B cell (primary cell): ENCODE measurements at regions not wholly inside any gene's neighbourhood (a gene's known extent, or its start where the extent isn't known, plus 50 kb on each side); places are given as distances from the start of the nearest gene placed in this dataset.

ENCODE experiments used
- ATAC-seq: fragments of 200-7000 bp; cut with Tn5 transposase; one replicate; pipeline ENCODE4 v1.10.0; 2021; ENCODE audit warnings: low read depth, mild to moderate bottlenecking, moderate number of reproducible peaks, moderate library complexity
- CTCF ChIA-PET: fragments of 350-600 bp; sonication (Branson Sonifier 250); formaldehyde crosslinking; loops from one replicate; lab custom pipeline; 2021; ENCODE audit warnings: antibody characterized with exemption, inconsistent platforms; lab: Charles Lee
- POLR2A ChIA-PET: fragments of 350-600 bp; sonication (Branson Sonifier 250); formaldehyde crosslinking; loops from one replicate; lab custom pipeline; 2021; ENCODE audit warnings: antibody characterized with exemption; lab: Charles Lee
- DNase-seq: peaks from one replicate; pipeline ENCODE4 v3.0.0; 2013
- H2AFZ ChIP-seq: 2 replicates; pipeline ENCODE4 v1.6.1; 2012; ENCODE audit warnings: mild to moderate bottlenecking, low read depth, low read length; ENCODE audit not compliant: insufficient read depth, poor library complexity, severe bottlenecking
- H3K27ac ChIP-seq, 2 donors: 1 replicate in 1 of 2; 2 replicates in 1 of 2; pipeline ENCODE4 v1.5.1; 2012 to 2013; ENCODE audit warnings: low read length in 2 of 2, mild to moderate bottlenecking in 2 of 2, moderate library complexity in 1 of 2
- H3K27me3 ChIP-seq, 4 experiments: fragments of 200-600 bp in 1 of 4; sonication (generic) in 1 of 4; replicated peaks in 1 of 4; 1 replicate in 2 of 4; 2 replicates in 2 of 4; pipeline versions ENCODE4 v1.6.1 to v1.7.0; 2013 to 2016; ENCODE audit warnings: low read length in 3 of 4, mild to moderate bottlenecking in 2 of 4, mixed read lengths in 1 of 4, moderate library complexity in 1 of 4; ENCODE audit not compliant: insufficient read depth in 4 of 4, control insufficient read depth in 3 of 4; ENCODE audit errors: control extremely low read depth in 1 of 4
- H3K36me3 ChIP-seq, 2 experiments: replicated peaks in 1 of 2; 1 replicate in 1 of 2; 2 replicates in 1 of 2; pipeline versions ENCODE4 v1.6.1 to v1.7.1; 2013; ENCODE audit warnings: low read length in 1 of 2; ENCODE audit not compliant: insufficient read depth in 2 of 2, control insufficient read depth in 1 of 2; ENCODE audit errors: control extremely low read depth in 1 of 2, extremely low read depth in 1 of 2
- H3K4me1 ChIP-seq, 2 donors: fragments of 200-600 bp in 1 of 2; sonication (generic) in 1 of 2; 1 replicate in 1 of 2; 2 replicates in 1 of 2; pipeline versions ENCODE4 v1.5.1 to v1.6.1; 2013 to 2017; ENCODE audit warnings: low read length in 2 of 2; ENCODE audit not compliant: control insufficient read depth in 2 of 2, insufficient read depth in 2 of 2
- H3K4me2 ChIP-seq: replicated peaks from 2 replicates; pipeline ENCODE3; 2012; ENCODE audit warnings: mild to moderate bottlenecking, low read depth, low read length; ENCODE audit not compliant: poor library complexity, severe bottlenecking
- H3K4me3 ChIP-seq, 5 experiments: fragments of 200-600 bp in 1 of 5; sonication (generic) in 1 of 5; 1 replicate in 3 of 5; 2 replicates in 2 of 5; pipeline versions ENCODE4 v1.5.1 to v1.7.0; 2011 to 2016; ENCODE audit warnings: low read length in 4 of 5, mild to moderate bottlenecking in 4 of 5, low read depth in 2 of 5, control low read depth in 1 of 5, moderate library complexity in 1 of 5; ENCODE audit not compliant: insufficient read depth in 1 of 5; ENCODE audit errors: control extremely low read depth in 1 of 5, extremely low read depth in 1 of 5
- H3K79me2 ChIP-seq: fragments of 200-600 bp; sonication (generic); one replicate; pipeline ENCODE4 v1.6.0; 2016; ENCODE audit warnings: low read length; ENCODE audit not compliant: control insufficient read depth, insufficient read depth
- H3K9ac ChIP-seq: fragments of 200-600 bp; sonication (generic); 2 replicates; pipeline ENCODE4 v1.6.1; 2017; ENCODE audit warnings: mild to moderate bottlenecking, low read length, moderate library complexity
- H3K9me3 ChIP-seq, 3 donors: one replicate each; pipeline versions ENCODE4 v1.6.1 to v1.7.1; 2013; ENCODE audit warnings: low read length in 2 of 3; ENCODE audit not compliant: control insufficient read depth in 2 of 3, insufficient read depth in 1 of 3; ENCODE audit errors: control extremely low read depth in 1 of 3
- H4K20me1 ChIP-seq: 2 replicates; pipeline ENCODE4 v1.6.0; 2012; ENCODE audit warnings: mild to moderate bottlenecking, low read length; ENCODE audit not compliant: insufficient read depth, control insufficient read depth, poor library complexity, severe bottlenecking
- H3K27ac Mint-ChIP-seq: one replicate; pipeline ENCODE4 v1.8.0; 2021; ENCODE audit warnings: mixed read lengths
- H3K27me3 Mint-ChIP-seq: one replicate; pipeline ENCODE4 v1.8.0; 2021; ENCODE audit warnings: mixed read lengths
- H3K4me1 Mint-ChIP-seq: one replicate; pipeline ENCODE4 v1.8.0; 2021; ENCODE audit warnings: mixed read lengths
- H3K4me3 Mint-ChIP-seq: one replicate; pipeline ENCODE4 v1.8.0; 2021; ENCODE audit warnings: mixed read lengths
- H3K9me3 Mint-ChIP-seq: one replicate; pipeline ENCODE4 v1.8.0; 2022; ENCODE audit warnings: mixed read lengths; ENCODE audit not compliant: insufficient read depth
- CTCF ChIP-seq: fragments of 200-600 bp; IDR thresholded peaks from one replicate; pipeline ENCODE4 v1.8.0; 2022; ENCODE audit warnings: antibody characterized with exemption, mild to moderate bottlenecking
- EZH2 ChIP-seq: IDR thresholded peaks from 2 replicates; pipeline ENCODE4 v1.6.1; 2012; ENCODE audit warnings: borderline replicate concordance, low read depth, mild to moderate bottlenecking, moderate library complexity, low read length; ENCODE audit not compliant: insufficient read depth, poor library complexity, severe bottlenecking
- WGBS: methylation state at CpG from one replicate; pipeline ENCODE4 v1.1.5; 2013; ENCODE audit warnings: missing lambda C conversion rate; ENCODE audit not compliant: insufficient coverage; 5-methylcytosine and 5-hydroxymethylcytosine counted together
- intact Hi-C: fragments of 100-400 bp; cut with micrococcal nuclease; formaldehyde crosslinking; loops from one replicate; pipeline ENCODE4 v1.10.0; 2022

DNA sequence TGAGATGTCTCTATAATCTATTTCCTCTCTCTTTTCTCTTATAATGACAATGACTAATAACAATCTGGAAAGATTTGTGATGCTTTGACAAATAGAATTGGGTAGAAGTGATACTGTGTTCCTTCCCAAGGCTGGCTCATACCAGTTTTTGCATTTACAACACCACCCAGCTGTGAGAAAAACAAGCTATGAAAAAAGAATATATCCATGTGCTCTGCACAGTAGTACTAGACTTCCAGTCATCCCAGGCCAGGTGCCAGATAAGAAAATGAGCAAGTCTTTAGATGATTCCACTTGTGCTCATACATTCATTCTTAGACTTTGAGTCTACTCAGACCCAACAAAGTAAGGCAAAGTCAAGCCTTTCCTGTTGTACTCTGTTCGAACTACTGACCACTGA is 350.2 kb upstream of the POU1F1 start:
- WGBS, result no CpG with 5 or more reads among the region's 1 CpG
- Histone ChIP-seq H3K4me1 (no peaks in the 10 kb centered on the region), H3K79me2 (no peaks in the 10 kb centered on the region), H3K4me2 (no peak overlapping the region), H3K36me3 (no peaks in the 10 kb centered on the region), H4K20me1 (no peaks in the 10 kb centered on the region), H3K9ac (no peak overlapping the region), H3K27me3 (no peaks in the 10 kb centered on the region), H3K4me3 (no peak overlapping the region), H3K9me3 (peaks cover 0 to 4% (median 0%) of the 10 kb centered on the region in 3 donors), H2AFZ (no peak overlapping the region), H3K27ac (no peak overlapping the region)
- CTCF ChIA-PET, result no interaction called here
- POLR2A ChIA-PET, result no interaction called here
- no peak for TF ChIP-seq EZH2
- H3K9me3 Mint-ChIP-seq, result no peaks in the 10 kb centered on the region
- ATAC-seq (no peak), DNase-seq (no peak)
- H3K27ac Mint-ChIP-seq, result no peak overlapping the region
- no peaks in the 10 kb centered on the region for H3K27me3 Mint-ChIP-seq
- no peaks in the 10 kb centered on the region for H3K4me1 Mint-ChIP-seq
- H3K4me3 Mint-ChIP-seq, result no peak overlapping the region
- intact Hi-C loops, result no loop called here

DNA sequence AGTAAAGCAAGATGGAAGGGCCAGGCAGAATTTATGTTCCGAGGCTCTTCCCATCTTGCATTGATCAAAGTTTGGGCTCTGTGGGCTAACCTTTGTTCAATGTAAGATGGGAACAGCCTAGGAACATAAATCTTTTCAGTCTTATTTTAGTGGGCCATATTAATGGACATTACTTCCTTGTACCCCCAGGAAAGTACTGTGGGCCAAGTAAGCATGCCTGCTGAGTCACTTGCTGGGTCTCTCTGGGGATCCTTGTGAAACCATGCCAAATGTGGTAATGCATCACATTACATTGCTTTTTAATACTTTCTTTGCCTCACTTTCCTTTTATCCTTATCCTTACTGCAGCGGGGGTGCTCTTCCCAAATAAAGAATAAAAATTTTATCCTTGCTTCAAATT is 349.5 kb upstream of the POU1F1 start:
- Histone ChIP-seq H3K9ac (no peak overlapping the region), H4K20me1 (no peaks in the 10 kb centered on the region), H3K36me3 (no peaks in the 10 kb centered on the region), H3K9me3 (peaks cover 0 to 4% (median 0%) of the 10 kb centered on the region in 3 donors), H3K4me2 (no peak overlapping the region), H3K27me3 (no peaks in the 10 kb centered on the region), H3K4me3 (no peak overlapping the region), H3K4me1 (no peaks in the 10 kb centered on the region), H2AFZ (no peak overlapping the region), H3K79me2 (no peaks in the 10 kb centered on the region), H3K27ac (no peak overlapping the region)
- no peaks in the 10 kb centered on the region for H3K4me1 Mint-ChIP-seq
- DNase-seq (no peak), ATAC-seq (no peak)
- TF ChIP-seq CTCF, result no peak
- TF ChIP-seq EZH2, result no peak
- H3K27me3 Mint-ChIP-seq, result no peaks in the 10 kb centered on the region
- WGBS, result 80% methylated on average over 1 of the region's 2 CpGs
- intact Hi-C loops, result no loop called here
- no peaks in the 10 kb centered on the region for H3K9me3 Mint-ChIP-seq
- no peak overlapping the region for H3K4me3 Mint-ChIP-seq
- H3K27ac Mint-ChIP-seq, result no peak overlapping the region
- ChIA-PET POLR2A (no interaction called here), CTCF (no interaction called here)
